Central memory CD8-positive, alpha-beta T cell (primary cell): ENCODE measurements at regions not wholly inside any gene's neighbourhood (a gene's known extent, or its start where the extent isn't known, plus 50 kb on each side); places are given as distances from the start of the nearest gene placed in this dataset.

Experiments used
- ATAC-seq: fragments of 150-1000 bp; cut with Tn5 transposase; replicated peaks from 2 replicates; pipeline ENCODE4 v1.10.0; 2022; ENCODE audit warnings: mild to moderate bottlenecking, moderate FRiP score, moderate number of reproducible peaks; ENCODE audit not compliant: poor library complexity, severe bottlenecking; ENCODE audit errors: extremely low read depth
- DNase-seq, 2 donors: peaks; one replicate each; pipeline ENCODE4 v3.0.0; 2021; ENCODE audit warnings: low spot score in 2 of 2
- H3K27ac Mint-ChIP-seq: one replicate; pipeline ENCODE4 v1.8.0; 2022; ENCODE audit warnings: low read depth, mild to moderate bottlenecking, moderate library complexity, mixed read lengths
- H3K27me3 Mint-ChIP-seq: one replicate; pipeline ENCODE4 v1.8.0; 2022; ENCODE audit warnings: mixed read lengths
- H3K36me3 Mint-ChIP-seq: one replicate; pipeline ENCODE4 v1.8.0; 2022; ENCODE audit warnings: mild to moderate bottlenecking, moderate library complexity, mixed read lengths; ENCODE audit not compliant: insufficient read depth
- H3K4me1 Mint-ChIP-seq: one replicate; pipeline ENCODE4 v1.8.0; 2022; ENCODE audit warnings: mixed read lengths
- H3K4me3 Mint-ChIP-seq: one replicate; pipeline ENCODE4 v1.8.0; 2022; ENCODE audit warnings: mild to moderate bottlenecking, moderate library complexity, mixed read lengths
- H3K9me3 Mint-ChIP-seq: one replicate; pipeline ENCODE4 v1.8.0; 2022; ENCODE audit warnings: mixed read lengths

- Mint-ChIP-seq H3K4me3 (no peak overlapping the region), H3K9me3 (no peaks in the 10 kb centered on the region), H3K4me1 (no peaks in the 10 kb centered on the region), H3K27me3 (no peaks in the 10 kb centered on the region), H3K36me3 (no peaks in the 10 kb centered on the region), H3K27ac (no peak overlapping the region)
- DNase-seq, result no peak
- ATAC-seq, result no peak
Measured at GRCh38 chr2:53475321-53475720, 292.3 kb upstream of the CHAC2 start.

- ATAC-seq (no peak), DNase-seq (no peak)
- no peaks in the 10 kb centered on the region for H3K27me3 Mint-ChIP-seq
- no peaks in the 10 kb centered on the region for H3K4me1 Mint-ChIP-seq
- H3K36me3 Mint-ChIP-seq, result no peaks in the 10 kb centered on the region
- H3K4me3 Mint-ChIP-seq, result no peak overlapping the region
- H3K27ac Mint-ChIP-seq, result no peak overlapping the region
- H3K9me3 Mint-ChIP-seq, result no peaks in the 10 kb centered on the region
Measured at GRCh38 chr2:53474914-53475313, 292.7 kb upstream of the CHAC2 start.

GRCh38 chr2:53473775-53474311 is 293.8 kb upstream of the CHAC2 start:
- Mint-ChIP-seq H3K9me3 (no peaks in the 10 kb centered on the region), H3K36me3 (no peaks in the 10 kb centered on the region), H3K4me1 (no peaks in the 10 kb centered on the region), H3K27me3 (no peaks in the 10 kb centered on the region), H3K4me3 (no peak overlapping the region), H3K27ac (no peak overlapping the region)
- ATAC-seq, result no peak
- DNase-seq, result no peak

GRCh38 chr2:53473236-53473635 is 294.4 kb upstream of the CHAC2 start:
- H3K4me3 Mint-ChIP-seq, result no peak overlapping the region
- no peak for ATAC-seq
- H3K27ac Mint-ChIP-seq, result no peak overlapping the region
- DNase-seq, result no peak
- H3K36me3 Mint-ChIP-seq, result no peaks in the 10 kb centered on the region
- H3K4me1 Mint-ChIP-seq, result no peaks in the 10 kb centered on the region
- H3K9me3 Mint-ChIP-seq, result no peaks in the 10 kb centered on the region
- no peaks in the 10 kb centered on the region for H3K27me3 Mint-ChIP-seq

GRCh38 chr2:53467467-53468180 is 300.0 kb upstream of the CHAC2 start:
- H3K9me3 Mint-ChIP-seq, result no peaks in the 10 kb centered on the region
- no peak for DNase-seq
- no peaks in the 10 kb centered on the region for H3K4me1 Mint-ChIP-seq
- H3K4me3 Mint-ChIP-seq, result no peak overlapping the region
- peaks cover 31% of the 10 kb centered on the region for H3K27me3 Mint-ChIP-seq
- H3K36me3 Mint-ChIP-seq, result no peaks in the 10 kb centered on the region
- H3K27ac Mint-ChIP-seq, result no peak overlapping the region
- no peak for ATAC-seq

GRCh38 chr2:53463806-53464726 is 303.5 kb upstream of the CHAC2 start:
- Mint-ChIP-seq H3K4me1 (no peaks in the 10 kb centered on the region), H3K36me3 (no peaks in the 10 kb centered on the region), H3K27ac (no peak overlapping the region), H3K9me3 (no peaks in the 10 kb centered on the region), H3K27me3 (peaks cover 38% of the 10 kb centered on the region), H3K4me3 (no peak overlapping the region)
- no peak for ATAC-seq
- no peak for DNase-seq

- H3K27ac Mint-ChIP-seq, result no peak overlapping the region
- no peaks in the 10 kb centered on the region for H3K4me1 Mint-ChIP-seq
- H3K4me3 Mint-ChIP-seq, result no peak overlapping the region
- peaks cover 34% of the 10 kb centered on the region for H3K27me3 Mint-ChIP-seq
- no peak for DNase-seq
- peaks cover 7% of the 10 kb centered on the region for H3K9me3 Mint-ChIP-seq
- H3K36me3 Mint-ChIP-seq, result no peaks in the 10 kb centered on the region
- no peak for ATAC-seq
Measured at GRCh38 chr2:53460937-53461336, 306.7 kb upstream of the CHAC2 start.

- no peaks in the 10 kb centered on the region for H3K4me1 Mint-ChIP-seq
- H3K4me3 Mint-ChIP-seq, result no peak overlapping the region
- no peaks in the 10 kb centered on the region for H3K36me3 Mint-ChIP-seq
- no peak for ATAC-seq
- peaks cover 28% of the 10 kb centered on the region for H3K27me3 Mint-ChIP-seq
- no peak for DNase-seq
- peaks cover 7% of the 10 kb centered on the region for H3K9me3 Mint-ChIP-seq
- no peak overlapping the region for H3K27ac Mint-ChIP-seq
Measured at GRCh38 chr2:53460347-53460746, 307.3 kb upstream of the CHAC2 start.

- H3K36me3 Mint-ChIP-seq, result no peaks in the 10 kb centered on the region
- H3K4me3 Mint-ChIP-seq, result no peak overlapping the region
- H3K27me3 Mint-ChIP-seq, result no peaks in the 10 kb centered on the region
- no peaks in the 10 kb centered on the region for H3K4me1 Mint-ChIP-seq
- H3K27ac Mint-ChIP-seq, result no peak overlapping the region
- DNase-seq (no peak), ATAC-seq (no peak)
- H3K9me3 Mint-ChIP-seq, result peaks cover 7% of the 10 kb centered on the region
Measured at GRCh38 chr2:53455094-53455493, 312.5 kb upstream of the CHAC2 start.

- peaks cover 7% of the 10 kb centered on the region for H3K9me3 Mint-ChIP-seq
- H3K36me3 Mint-ChIP-seq, result no peaks in the 10 kb centered on the region
- no peak for DNase-seq
- no peak for ATAC-seq
- no peaks in the 10 kb centered on the region for H3K27me3 Mint-ChIP-seq
- H3K27ac Mint-ChIP-seq, result no peak overlapping the region
- H3K4me1 Mint-ChIP-seq, result no peaks in the 10 kb centered on the region
- no peak overlapping the region for H3K4me3 Mint-ChIP-seq
Measured at GRCh38 chr2:53452957-53453748, 314.5 kb upstream of the CHAC2 start.

- no peaks in the 10 kb centered on the region for H3K27me3 Mint-ChIP-seq
- DNase-seq, result no peak
- ATAC-seq, result no peak
- H3K4me3 Mint-ChIP-seq, result no peak overlapping the region
- peaks cover under 1% of the 10 kb centered on the region for H3K9me3 Mint-ChIP-seq
- no peaks in the 10 kb centered on the region for H3K4me1 Mint-ChIP-seq
- no peaks in the 10 kb centered on the region for H3K36me3 Mint-ChIP-seq
- no peak overlapping the region for H3K27ac Mint-ChIP-seq
Measured at GRCh38 chr2:53452400-53452799, 315.2 kb upstream of the CHAC2 start.

- H3K27ac Mint-ChIP-seq, result no peak overlapping the region
- DNase-seq (no peak), ATAC-seq (no peak)
- no peaks in the 10 kb centered on the region for H3K9me3 Mint-ChIP-seq
- no peaks in the 10 kb centered on the region for H3K4me1 Mint-ChIP-seq
- H3K27me3 Mint-ChIP-seq, result no peaks in the 10 kb centered on the region
- H3K4me3 Mint-ChIP-seq, result no peak overlapping the region
- no peaks in the 10 kb centered on the region for H3K36me3 Mint-ChIP-seq
Measured at GRCh38 chr2:53450923-53451322, 316.7 kb upstream of the CHAC2 start.
